NCI-H1417 treated with DMSO at 0.1 percent for 48 hours (cell line): ENCODE measurements at regions not wholly inside any gene's neighbourhood (a gene's known extent, or its start where the extent isn't known, plus 50 kb on each side); places are given as distances from the start of the nearest gene placed in this dataset.
"Not testable (repeated sequence)": the region's sequence is repeated elsewhere in the genome, so short reads cannot be mapped to it uniquely, and the experiment has no call there.

Experiments
- DNase-seq: peaks from one replicate; lab custom pipeline; 2025; lab: John Stamatoyannopoulos, UW

DNA sequence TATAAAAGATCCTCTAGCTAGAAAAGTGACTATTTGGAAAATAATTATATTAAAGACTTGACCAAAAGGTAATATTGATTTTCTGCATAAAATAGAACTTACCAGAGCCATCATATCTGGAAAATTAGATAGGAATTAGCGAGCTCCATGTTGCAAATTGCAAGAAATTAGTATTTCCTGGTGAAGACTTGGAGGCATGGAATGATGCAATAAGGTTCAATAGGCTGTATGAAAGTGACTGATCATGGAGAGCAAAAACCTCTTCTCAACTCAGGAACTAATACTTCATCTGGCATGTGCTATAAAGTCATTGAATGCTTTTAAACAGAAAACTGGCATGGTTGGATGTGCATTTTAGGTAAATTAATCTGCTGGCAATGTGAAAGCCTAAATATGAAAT lies 66.3 kb upstream of the UFM1 start:
- DNase-seq: no peak

- DNase-seq: no peak
Observed at GRCh38 chr13:38265132-38265497, 84.5 kb upstream of the UFM1 start.

DNA sequence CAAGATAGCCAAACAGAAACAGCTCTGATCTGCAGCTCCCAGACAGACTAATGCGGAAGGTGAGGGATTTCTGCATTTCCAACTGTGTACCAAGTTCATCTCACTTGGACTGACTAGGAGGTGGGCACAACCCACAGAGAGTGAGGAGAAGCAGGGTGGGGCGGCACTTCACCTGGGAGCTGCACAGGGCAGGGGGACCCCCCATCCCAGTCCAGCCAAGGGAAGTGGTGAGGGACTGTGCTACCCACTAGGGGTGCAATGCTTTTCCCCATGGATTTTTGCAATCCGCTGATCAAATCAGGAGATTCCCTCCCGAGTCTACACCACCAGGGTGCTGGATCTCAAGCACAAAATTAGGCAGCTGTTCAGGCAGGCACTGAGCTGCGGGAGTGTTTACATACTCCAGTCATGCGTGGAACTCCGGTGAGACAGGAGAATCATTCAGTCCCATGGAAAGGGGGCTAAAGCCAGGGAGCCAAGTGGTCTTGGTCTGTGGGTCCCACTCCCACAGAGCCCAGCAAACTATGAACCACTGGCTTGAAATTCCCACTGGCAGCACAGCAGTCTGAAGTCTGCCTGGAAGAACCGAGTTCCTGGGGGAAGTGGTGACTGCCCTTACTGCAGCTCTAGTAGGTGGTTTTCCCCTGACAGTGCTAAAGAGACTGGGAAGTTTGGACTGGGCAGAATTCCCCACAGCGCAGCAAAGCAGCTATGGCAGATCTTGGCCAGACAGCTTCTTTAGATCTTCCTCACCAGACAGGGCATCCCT lies 85.1 kb upstream of the UFM1 start:
- no peak for DNase-seq

GRCh38 chr13:38262211-38262610 lies 87.4 kb upstream of the UFM1 start:
- DNase-seq: no peak

GRCh38 chr13:38255600-38255999 lies 94.1 kb upstream of the UFM1 start:
- DNase-seq: no peak

- no peak for DNase-seq
Observed at GRCh38 chr13:38239874-38240273, 109.8 kb upstream of the UFM1 start.

DNA sequence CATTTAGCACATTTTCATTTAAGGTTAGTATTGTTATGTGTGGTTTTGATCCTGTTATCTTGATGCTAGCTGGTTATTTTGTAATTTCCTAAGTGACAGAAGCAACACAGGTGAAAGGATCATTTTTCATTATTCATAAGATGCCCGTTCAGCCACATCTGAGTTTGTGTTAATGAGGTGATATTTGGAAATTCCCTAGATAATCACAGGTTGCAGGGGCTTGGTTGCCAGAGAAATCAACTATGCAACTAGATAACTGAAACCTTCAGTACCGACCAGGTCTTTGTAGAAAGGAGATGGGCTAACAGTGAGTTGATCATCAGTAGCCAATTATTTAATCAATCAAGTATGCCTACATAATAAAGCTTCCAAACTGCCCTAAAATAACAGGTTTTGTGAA lies 121.3 kb upstream of the UFM1 start:
- DNase-seq: no peak

GRCh38 chr13:38226496-38226895 lies 123.2 kb upstream of the UFM1 start:
- no peak for DNase-seq

GRCh38 chr13:38223089-38223488 lies 126.6 kb upstream of the UFM1 start:
- no peak for DNase-seq

DNA sequence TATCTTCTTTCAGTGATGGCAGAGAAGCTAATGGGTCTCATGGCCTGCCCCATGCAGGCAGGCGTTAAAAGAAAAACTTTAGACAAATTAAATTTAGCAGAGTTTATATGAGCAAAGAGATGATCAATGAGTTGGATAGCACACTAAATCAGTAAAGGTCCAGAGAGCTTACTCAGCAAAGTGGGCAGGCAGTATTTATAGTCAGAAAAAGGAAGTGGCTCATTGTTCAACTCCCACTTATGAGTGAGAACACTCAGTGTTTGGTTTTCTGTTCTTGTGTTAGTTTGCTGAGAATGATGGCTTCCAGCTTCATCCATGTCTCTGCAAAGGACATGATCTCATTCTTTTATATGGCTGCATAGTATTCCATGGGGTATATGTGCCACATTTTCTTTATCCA lies 128.5 kb upstream of the UFM1 start:
- DNase-seq: not testable (repeated sequence)

DNA sequence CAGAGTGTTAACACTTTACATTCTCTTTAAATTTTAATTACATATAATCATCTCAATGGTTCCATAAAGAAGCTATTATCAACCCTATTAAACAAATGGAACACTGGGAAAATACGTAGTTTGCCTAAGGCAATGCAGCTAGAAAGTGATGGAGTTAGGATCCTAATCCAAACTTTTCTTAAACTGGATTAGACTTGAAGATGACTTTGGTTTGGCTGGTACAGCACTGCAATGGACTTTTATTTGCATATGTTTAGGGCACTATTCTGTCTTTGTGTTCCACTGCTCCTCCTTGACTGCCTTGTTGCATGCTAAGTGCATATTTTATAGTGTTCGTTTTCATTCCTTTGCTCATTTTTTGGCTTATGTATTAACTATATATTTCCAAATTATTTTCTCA lies 133.5 kb upstream of the UFM1 start:
- no peak for DNase-seq

GRCh38 chr13:38213314-38213713 lies 136.3 kb upstream of the UFM1 start:
- DNase-seq: no peak

DNA sequence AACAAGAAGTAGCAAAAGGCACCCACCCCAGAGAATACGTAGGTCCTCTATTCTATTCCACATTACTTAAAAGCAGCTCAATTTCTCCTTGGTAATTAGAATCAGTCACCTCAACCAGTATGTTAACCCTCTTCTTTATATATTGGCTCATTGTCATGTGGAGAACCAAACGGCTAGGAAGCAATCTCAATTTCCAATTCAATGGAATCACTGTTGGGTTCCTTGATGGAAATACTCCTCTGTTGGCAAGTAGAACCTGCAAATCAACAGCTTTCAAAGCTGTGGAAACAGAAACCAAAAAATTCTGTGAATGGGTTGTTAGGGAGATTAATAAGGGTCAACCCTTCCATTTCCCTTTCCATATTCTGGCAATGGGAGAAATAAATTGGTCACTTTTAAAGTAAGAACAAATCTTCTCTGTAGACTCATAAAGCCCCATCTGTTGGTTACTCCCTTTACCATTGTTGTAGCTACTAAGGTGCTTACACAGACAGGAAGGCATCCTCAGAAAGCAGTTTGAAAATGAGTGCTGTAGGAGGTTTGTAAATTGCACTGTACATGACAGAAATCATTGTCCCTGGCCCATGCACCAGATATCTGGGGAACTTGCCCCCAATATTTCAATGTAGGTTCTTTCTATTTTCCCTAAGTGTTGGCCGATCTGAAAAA lies 138.6 kb upstream of the UFM1 start:
- no peak for DNase-seq

DNA sequence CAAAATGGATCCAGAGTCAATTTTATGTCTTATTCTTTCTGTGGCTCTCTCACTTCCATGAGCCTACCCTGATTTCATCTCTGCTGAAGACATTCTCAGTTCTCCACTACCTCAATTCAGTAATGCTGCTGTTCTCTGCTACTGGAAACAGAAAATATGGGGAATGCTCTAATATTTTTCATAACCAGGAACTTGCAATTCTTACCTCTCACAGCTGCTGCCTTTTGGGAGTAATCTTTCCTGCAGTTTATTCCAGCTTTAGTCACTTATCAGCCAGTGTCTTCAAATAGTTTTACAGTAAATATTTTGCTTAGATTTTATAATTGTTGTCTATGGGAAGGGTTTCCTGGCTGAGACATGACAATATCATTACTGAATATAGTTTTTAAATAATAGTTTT lies 145.1 kb upstream of the UFM1 start:
- DNase-seq: no peak

GRCh38 chr13:38202740-38203139 lies 146.9 kb upstream of the UFM1 start:
- no peak for DNase-seq

DNA sequence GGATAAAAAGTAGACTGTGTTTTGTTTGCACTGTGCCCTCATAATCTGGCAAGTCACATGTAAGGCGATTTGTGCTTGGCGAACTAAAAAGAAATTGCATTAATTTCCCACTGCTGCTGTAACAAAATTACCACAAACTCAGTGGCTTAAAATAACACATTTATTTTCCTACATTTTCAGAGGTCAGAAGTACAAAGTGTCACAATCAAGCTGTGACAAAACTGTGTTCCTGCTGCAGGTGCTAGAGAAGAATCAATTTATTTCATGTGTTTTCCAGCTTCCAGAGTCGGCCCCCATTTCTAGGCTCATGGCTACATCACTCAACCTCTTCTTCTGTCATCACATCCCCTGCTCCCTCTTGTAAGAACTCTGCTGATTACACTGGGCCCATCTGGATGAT lies 158.6 kb upstream of the UFM1 start:
- no peak for DNase-seq

DNA sequence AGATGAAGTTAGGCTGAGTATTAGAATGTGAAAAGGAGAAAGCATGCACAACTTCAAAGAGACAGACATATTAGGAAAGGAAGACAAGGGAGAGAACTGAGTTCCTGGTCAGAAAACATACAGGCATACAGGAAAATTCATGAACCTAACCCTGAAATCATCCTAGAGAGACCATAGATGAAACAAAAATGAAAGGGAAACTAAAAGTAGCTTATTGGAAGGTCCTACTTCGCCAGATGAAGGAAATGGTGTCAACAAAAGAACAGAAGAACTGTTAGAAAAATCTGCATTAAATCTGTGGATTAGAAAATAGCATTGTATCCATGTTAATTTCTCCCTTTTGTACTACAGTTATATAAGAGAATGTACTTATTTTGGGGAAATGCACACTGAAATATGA lies 169.0 kb upstream of the UFM1 start:
- DNase-seq: no peak

- DNase-seq: no peak
Observed at GRCh38 chr13:38180126-38180525, 169.5 kb upstream of the UFM1 start.

GRCh38 chr13:38176664-38177063 lies 173.0 kb upstream of the UFM1 start:
- no peak for DNase-seq

DNA sequence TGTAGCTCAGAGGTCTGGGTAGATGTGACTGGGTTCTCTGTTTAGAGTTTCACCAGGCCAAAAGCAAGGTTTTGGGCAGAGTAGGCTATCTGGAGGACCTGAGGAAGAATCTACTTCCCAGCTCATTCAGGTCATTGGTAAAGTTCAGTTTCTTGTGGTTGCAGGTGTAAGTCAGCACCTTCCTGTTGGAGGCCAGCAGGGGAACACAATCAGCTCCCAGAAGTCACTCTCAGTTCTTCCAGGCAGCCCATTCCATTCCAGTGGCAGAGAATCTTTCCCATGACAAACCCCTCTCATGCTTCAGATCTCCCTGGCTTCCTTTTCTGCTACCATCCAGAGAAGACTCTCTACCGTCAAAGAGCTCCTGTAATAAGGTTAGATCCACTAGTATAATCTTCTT lies 176.2 kb upstream of the UFM1 start:
- DNase-seq: no peak

DNA sequence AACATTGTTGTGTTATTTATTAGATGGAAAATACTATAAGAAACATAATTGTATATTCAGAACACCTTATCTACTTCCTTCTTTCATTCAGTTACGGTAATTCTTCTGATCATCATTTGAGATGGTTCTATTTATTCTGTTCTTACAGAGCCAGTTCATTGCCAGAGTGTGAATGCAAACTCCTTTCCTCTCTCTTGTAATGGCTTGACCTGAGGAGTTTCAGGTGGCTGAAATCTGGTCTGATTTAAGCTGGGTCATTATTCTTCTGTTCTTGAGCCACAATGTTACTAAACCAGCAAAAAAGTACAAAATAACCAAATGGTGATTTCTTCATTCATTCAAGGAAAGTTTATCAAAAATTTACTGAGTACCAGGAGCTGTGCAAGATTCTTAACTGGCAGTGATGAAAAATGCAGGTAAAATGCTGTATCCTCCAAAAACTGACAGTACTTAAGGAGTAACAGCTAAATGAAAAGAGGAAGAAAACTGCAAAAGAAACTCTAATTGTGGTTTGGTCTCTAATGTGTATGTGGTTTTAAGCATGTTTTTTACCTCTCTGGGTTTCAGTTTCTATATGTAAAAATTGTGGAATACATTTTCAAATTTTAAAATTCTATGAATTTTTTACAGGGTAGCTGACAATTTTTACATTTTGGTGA lies 182.4 kb upstream of the UFM1 start:
- DNase-seq: no peak

GRCh38 chr13:38166116-38166515 lies 183.5 kb upstream of the UFM1 start:
- DNase-seq: no peak

DNA sequence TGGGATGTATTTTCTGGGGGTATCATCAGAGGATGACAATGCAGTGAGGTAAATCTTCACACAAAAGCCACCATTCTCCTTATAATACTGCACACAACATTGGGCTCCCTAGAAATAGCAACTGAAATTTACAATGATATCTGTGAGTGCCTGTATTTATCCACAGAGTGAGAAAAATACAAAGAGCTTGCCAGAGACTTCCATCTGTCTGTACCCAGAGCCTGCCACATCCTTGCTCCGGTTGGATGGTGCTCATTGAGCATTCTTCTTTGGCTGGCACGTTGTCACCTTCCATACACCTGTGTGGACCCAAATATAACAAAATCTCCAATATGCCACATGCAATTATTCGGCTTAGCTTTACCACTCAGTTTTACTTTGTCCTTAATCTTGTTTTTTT lies 189.5 kb upstream of the UFM1 start:
- DNase-seq: no peak
